ENCODE measurements at regions not wholly inside any gene's neighbourhood (a gene's known extent, or its start where the extent isn't known, plus 50 kb on each side); places are given as distances from the start of the nearest gene placed in this dataset.

DNA sequence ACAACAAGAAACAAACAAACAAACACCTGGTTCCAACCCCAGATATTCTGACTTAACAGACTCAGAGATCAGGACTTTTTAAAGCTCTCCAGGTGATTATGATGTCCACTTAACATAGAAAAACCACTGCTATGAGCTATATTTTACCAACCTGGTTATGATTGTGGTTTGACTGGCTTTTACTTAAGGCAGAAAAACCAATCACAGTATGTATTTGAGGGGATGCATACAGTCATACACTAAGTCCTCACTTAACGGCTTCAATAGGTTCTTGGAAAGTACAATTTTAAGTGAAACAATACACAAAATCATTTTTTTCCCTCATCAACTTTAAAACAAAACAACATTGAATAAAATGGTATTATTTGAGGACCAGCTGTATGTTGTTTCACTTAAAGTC is 393.6 kb downstream of the ZEB2 start:
- no peaks in the 10 kb centered on the region for H3K9me3 Mint-ChIP-seq (ENCODE audit: low read depth)
- H3K4me1 Mint-ChIP-seq (ENCODE audit: low read depth) = peaks cover 6% of the 10 kb centered on the region
- no peak overlapping the region for H3K4me3 Mint-ChIP-seq (ENCODE audit: unreplicated experiment)
- TF ChIP-seq, protein P1, sequence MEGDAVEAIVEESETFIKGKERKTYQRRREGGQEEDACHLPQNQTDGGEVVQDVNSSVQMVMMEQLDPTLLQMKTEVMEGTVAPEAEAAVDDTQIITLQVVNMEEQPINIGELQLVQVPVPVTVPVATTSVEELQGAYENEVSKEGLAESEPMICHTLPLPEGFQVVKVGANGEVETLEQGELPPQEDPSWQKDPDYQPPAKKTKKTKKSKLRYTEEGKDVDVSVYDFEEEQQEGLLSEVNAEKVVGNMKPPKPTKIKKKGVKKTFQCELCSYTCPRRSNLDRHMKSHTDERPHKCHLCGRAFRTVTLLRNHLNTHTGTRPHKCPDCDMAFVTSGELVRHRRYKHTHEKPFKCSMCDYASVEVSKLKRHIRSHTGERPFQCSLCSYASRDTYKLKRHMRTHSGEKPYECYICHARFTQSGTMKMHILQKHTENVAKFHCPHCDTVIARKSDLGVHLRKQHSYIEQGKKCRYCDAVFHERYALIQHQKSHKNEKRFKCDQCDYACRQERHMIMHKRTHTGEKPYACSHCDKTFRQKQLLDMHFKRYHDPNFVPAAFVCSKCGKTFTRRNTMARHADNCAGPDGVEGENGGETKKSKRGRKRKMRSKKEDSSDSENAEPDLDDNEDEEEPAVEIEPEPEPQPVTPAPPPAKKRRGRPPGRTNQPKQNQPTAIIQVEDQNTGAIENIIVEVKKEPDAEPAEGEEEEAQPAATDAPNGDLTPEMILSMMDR (IDR thresholded peaks at IDR 0.05) = no peak
- no peak for DNase-seq (ENCODE audit: low spot score)
- no peaks in the 10 kb centered on the region for H3K27me3 Mint-ChIP-seq (ENCODE audit: low read depth)
- H3K27ac Mint-ChIP-seq (ENCODE audit: unreplicated experiment) = no peak overlapping the region
- no peaks in the 10 kb centered on the region for H3K36me3 Mint-ChIP-seq (ENCODE audit: low read depth)

DNA sequence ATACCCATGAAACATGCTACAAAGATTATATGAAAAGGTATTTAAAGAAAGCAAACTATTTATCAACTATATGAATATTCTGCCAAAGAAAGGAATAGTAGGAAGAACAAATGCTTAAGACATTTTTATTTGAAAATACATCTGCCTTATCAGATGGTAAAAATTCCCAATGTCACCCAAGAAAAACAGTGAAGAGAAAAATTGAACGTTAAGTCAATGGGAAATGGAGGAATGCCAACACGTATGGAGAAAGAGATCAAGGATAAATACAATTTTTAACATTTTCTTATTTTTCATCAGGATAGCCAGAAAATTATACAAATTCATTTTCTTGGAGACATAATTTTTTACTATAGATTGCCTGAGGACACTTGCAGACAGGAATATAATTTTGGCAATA is 394.2 kb downstream of the ZEB2 start:
- H3K36me3 Mint-ChIP-seq (ENCODE audit: low read depth) = no peaks in the 10 kb centered on the region
- no peaks in the 10 kb centered on the region for H3K9me3 Mint-ChIP-seq (ENCODE audit: low read depth)
- no peaks in the 10 kb centered on the region for H3K27me3 Mint-ChIP-seq (ENCODE audit: low read depth)
- H3K4me1 Mint-ChIP-seq (ENCODE audit: low read depth) = peaks cover 6% of the 10 kb centered on the region
- TF ChIP-seq, protein P1 (IDR thresholded peaks at IDR 0.05) = no peak
- no peak overlapping the region for H3K4me3 Mint-ChIP-seq (ENCODE audit: unreplicated experiment)
- DNase-seq (ENCODE audit: low spot score) = no peak
- H3K27ac Mint-ChIP-seq (ENCODE audit: unreplicated experiment) = no peak overlapping the region

- no peak overlapping the region for H3K4me3 Mint-ChIP-seq (ENCODE audit: unreplicated experiment)
- H3K9me3 Mint-ChIP-seq (ENCODE audit: low read depth) = no peaks in the 10 kb centered on the region
- no peaks in the 10 kb centered on the region for H3K27me3 Mint-ChIP-seq (ENCODE audit: low read depth)
- H3K36me3 Mint-ChIP-seq (ENCODE audit: low read depth) = no peaks in the 10 kb centered on the region
- no peak overlapping the region for H3K27ac Mint-ChIP-seq (ENCODE audit: unreplicated experiment)
- TF ChIP-seq, protein P1 (IDR thresholded peaks at IDR 0.05) = no peak
- peaks cover 6% of the 10 kb centered on the region for H3K4me1 Mint-ChIP-seq (ENCODE audit: low read depth)
- no peak for DNase-seq (ENCODE audit: low spot score)
Measured at GRCh38 chr2:144124882-144125281, 395.0 kb downstream of the ZEB2 start.

- no peaks in the 10 kb centered on the region for H3K9me3 Mint-ChIP-seq (ENCODE audit: low read depth)
- no peak overlapping the region for H3K27ac Mint-ChIP-seq (ENCODE audit: unreplicated experiment)
- H3K36me3 Mint-ChIP-seq (ENCODE audit: low read depth) = no peaks in the 10 kb centered on the region
- DNase-seq (ENCODE audit: low spot score) = no peak
- TF ChIP-seq, protein P1 (IDR thresholded peaks at IDR 0.05) = no peak
- H3K4me1 Mint-ChIP-seq (ENCODE audit: low read depth) = peaks cover 7% of the 10 kb centered on the region
- H3K4me3 Mint-ChIP-seq (ENCODE audit: unreplicated experiment) = no peak overlapping the region
- H3K27me3 Mint-ChIP-seq (ENCODE audit: low read depth) = no peaks in the 10 kb centered on the region
Measured at GRCh38 chr2:144120487-144120886, 399.4 kb downstream of the ZEB2 start.

DNA sequence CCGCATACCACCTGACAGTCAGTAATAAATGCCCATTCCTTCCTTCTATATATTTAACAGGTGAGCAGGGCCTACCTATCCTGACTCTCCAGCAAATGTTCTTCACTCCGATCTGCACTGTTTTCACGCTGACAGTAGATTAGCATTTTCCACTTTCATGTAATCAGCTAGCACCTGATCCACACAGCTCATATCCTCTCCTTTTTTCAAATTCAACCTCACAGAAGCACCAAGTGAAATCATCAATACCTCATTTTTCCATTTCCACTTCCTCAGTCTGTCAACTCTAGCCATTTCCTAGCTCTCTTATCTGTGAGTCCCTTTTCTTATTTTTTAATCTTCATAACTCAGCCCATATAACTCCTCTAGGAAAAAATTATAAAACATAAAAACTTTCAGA is 402.8 kb downstream of the ZEB2 start:
- H3K4me3 Mint-ChIP-seq (ENCODE audit: unreplicated experiment) = no peak overlapping the region
- peaks cover 27% of the 10 kb centered on the region for H3K4me1 Mint-ChIP-seq (ENCODE audit: low read depth)
- TF ChIP-seq, protein P1 (IDR thresholded peaks at IDR 0.05) = no peak
- H3K27ac Mint-ChIP-seq (ENCODE audit: unreplicated experiment) = no peak overlapping the region
- H3K36me3 Mint-ChIP-seq (ENCODE audit: low read depth) = peaks cover 2% of the 10 kb centered on the region
- no peaks in the 10 kb centered on the region for H3K27me3 Mint-ChIP-seq (ENCODE audit: low read depth)
- peaks cover 6% of the 10 kb centered on the region for H3K9me3 Mint-ChIP-seq (ENCODE audit: low read depth)
- no peak for DNase-seq (ENCODE audit: low spot score)

Measured in chondrocyte (in vitro differentiated cells).